NT2/D1 (cell line): ENCODE measurements at regions not wholly inside any gene's neighbourhood (a gene's known extent, or its start where the extent isn't known, plus 50 kb on each side); places are given as distances from the start of the nearest gene placed in this dataset.

Source experiments
- SUZ12 ChIP-seq: IDR thresholded peaks from 2 replicates; pipeline ENCODE4 v1.6.1; 2011; ENCODE audit not compliant: insufficient read length, insufficient read depth; ENCODE audit errors: extremely low read depth
- YY1 ChIP-seq: IDR thresholded peaks from 2 replicates; pipeline ENCODE4 v1.6.1; 2011; ENCODE audit not compliant: insufficient read length, insufficient read depth
- ZNF274 ChIP-seq: IDR thresholded peaks from 2 replicates; pipeline ENCODE4 v1.6.1; 2011; ENCODE audit warnings: mild to moderate bottlenecking, low read depth, low read length

DNA sequence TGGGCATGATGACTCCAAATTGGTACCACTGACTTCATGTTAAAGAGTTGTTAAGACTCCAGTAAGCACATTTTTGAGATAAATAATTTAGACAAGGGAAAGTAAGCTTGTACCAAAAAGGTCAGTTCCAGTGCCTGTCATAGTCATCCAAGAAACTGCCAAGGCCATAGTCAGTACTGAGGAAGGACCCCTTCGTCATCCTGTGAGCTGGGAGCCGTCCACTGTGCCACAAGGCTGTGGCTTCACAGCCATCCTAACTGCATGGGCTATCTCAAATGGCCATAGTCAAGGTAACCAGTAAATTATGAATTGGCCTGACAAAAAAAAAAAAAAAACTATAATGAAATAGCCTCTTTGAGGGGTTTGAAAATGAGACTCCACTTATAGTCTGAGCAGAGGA is 207.2 kb downstream of the C7orf25 start:
- TF ChIP-seq YY1 (no peak), SUZ12 (no peak), ZNF274 (no peak)
